GM18511 (cell line): ENCODE measurements at regions not wholly inside any gene's neighbourhood (a gene's known extent, or its start where the extent isn't known, plus 50 kb on each side); places are given as distances from the start of the nearest gene placed in this dataset.
"Not testable (repeated sequence)": the region's sequence is repeated elsewhere in the genome, so short reads cannot be mapped to it uniquely, and the experiment has no call there.

Experiments
- ATAC-seq: cut with Tn5 transposase; IDR thresholded peaks from one replicate; pipeline ENCODE4 v1.9.1; 2021; ENCODE audit warnings: mild to moderate bottlenecking, moderate library complexity; ENCODE audit not compliant: unreplicated experiment

- no peak for ATAC-seq
These were observed 788.9 kb upstream of the CA10 start for GRCh38 chr17:52947418-52947817.

- no peak for ATAC-seq
These were observed 780.2 kb upstream of the CA10 start for GRCh38 chr17:52938623-52939230.

- ATAC-seq, result no peak
These were observed 772.1 kb upstream of the CA10 start for GRCh38 chr17:52930581-52930980.

- no peak for ATAC-seq
These were observed 771.6 kb upstream of the CA10 start for GRCh38 chr17:52930145-52930544.

DNA sequence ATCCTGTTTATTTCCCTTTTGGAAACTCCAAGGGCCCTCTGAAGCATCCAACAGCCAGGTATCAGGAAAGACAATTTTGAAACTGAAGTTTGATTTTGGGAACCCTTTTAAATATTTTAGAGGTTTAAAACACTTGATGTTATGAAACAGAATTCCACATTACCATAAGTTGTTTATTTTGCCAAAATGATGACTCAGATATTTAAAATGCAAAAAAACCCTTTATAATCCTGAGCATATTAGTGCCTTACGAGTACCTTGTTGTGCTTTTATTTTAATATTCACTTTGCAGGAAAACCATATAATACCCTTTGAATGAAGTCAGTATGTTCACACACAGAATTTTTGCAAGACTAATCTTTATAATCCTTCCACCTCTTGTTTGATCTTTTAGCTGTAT is 765.1 kb upstream of the CA10 start:
- no peak for ATAC-seq

GRCh38 chr17:52899235-52899634 is 740.7 kb upstream of the CA10 start:
- no peak for ATAC-seq

DNA sequence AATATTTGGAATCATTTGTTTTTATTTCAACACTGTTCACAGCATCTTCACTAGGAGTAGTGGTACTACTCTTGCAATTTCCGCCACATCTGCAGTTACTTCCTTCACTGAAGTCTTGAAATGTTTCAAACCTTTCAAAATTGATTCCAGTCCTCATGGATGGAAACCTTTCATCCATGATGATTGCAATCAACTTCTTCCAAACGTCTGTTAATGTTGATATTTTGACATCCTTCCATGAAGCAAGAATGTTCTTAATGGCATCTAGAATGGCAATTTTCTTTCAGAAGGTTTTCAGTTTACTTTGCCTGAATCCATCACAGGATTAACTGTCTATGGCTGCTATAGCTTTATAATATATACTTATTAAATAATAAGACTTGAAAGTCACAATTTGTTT is 736.8 kb upstream of the CA10 start:
- ATAC-seq, result no peak

DNA sequence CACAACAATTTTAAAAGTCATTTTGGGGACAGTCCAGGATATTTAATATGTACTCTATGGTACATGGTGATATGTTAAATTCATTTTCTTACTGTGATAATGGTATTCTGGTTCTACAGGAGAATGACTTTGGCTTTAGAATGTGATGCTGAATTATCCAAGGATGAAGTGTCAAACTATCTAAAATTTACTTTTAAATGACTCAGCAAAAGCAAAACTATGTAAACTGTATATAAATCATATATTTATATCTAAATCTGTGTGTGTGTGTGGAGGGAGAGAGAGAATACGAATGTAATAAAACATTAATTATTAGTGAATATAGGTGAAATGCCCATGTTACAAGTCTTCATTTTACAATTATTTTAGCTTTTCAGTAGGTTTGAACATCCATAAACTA is 733.8 kb upstream of the CA10 start:
- no peak for ATAC-seq

- ATAC-seq, result no peak
These were observed 727.4 kb upstream of the CA10 start for GRCh38 chr17:52885882-52886281.

DNA sequence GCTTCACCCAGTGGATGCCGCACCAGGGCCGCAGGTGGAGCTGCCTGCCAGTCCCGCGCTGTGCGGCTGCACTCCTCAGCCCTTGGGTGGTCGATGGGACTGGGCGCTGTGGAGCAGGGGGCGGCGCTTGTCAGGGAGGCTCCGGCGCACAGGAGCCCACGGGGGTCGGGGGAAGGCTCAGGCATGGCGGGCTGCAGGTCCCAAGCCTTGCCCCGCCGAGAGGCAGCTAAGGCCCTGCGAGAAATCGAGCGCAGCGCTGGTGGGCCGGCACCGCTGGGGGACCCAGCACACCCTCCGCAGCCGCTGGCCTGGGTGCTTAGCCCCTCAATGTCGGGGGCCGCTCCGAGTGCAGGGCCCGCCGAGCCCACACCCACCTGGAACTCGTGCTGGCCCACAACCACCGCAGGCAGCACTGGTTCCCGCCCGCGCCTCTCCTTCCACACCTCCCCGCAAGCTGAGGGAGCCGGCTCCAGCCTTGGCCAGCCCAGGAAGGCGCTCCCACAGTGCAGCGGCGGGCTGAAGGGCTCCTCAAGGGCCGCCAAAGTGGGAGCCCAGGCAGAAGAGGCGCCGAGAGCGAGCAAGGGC is 725.5 kb upstream of the CA10 start:
- ATAC-seq, result not testable (repeated sequence)

DNA sequence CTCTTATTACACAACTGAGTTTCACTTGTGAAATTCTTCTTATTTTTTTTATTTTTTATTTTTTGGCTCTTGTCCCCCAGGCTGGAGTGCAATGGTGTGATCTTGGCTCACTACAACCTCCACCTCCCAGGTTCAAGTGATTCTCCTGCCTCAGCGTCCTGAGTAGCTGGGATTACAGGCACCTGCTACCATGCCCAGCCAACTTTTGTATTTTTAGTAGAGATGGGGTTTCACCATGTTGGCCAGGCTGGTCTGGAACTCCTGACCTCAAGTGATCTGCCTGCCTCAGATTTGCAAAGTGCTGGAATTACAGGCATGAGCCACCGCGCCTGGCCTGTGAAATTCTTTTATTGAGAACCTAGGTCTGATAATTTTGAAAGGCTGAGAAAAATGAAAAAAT is 688.3 kb upstream of the CA10 start:
- not testable (repeated sequence) for ATAC-seq

DNA sequence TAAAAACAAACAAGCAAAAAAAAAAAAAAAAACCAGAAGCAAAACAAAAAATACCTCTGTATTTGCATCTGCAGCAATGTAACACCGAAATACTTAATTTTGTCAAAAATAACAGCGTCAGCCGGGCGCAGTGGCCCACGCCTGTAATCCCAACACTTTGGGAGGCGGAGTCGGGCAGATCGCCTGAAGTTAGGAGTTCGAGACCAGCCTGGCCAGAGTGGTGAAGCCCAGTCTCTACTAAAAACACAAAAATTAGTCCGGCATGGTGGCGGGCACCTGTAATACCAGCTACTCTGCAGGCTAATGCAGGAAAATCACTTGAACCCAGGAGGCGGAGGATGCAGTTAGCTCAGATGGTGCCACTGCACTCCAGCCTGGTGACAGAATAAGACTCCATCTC is 683.5 kb upstream of the CA10 start:
- ATAC-seq, result no peak

DNA sequence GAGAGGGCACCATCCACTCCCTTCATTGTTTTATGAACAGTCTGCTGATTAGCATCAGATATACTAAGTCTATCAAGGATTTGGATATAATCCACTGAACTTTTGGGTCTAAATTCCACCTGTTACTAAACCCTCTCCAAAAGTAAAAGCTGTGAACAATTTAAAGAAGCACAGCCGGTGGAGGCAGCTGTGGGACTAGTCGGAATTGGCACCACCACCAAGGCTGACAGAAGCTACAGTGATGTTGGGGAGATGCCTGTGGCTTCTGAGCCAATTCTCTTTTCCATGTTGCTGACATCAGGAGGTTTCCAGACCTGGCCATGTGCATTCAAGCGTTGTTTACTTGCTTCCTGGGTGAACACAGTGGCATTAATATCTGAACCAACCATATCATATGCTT is 679.0 kb upstream of the CA10 start:
- ATAC-seq, result no peak

- no peak for ATAC-seq
These were observed 673.0 kb upstream of the CA10 start for GRCh38 chr17:52831536-52831935.

DNA sequence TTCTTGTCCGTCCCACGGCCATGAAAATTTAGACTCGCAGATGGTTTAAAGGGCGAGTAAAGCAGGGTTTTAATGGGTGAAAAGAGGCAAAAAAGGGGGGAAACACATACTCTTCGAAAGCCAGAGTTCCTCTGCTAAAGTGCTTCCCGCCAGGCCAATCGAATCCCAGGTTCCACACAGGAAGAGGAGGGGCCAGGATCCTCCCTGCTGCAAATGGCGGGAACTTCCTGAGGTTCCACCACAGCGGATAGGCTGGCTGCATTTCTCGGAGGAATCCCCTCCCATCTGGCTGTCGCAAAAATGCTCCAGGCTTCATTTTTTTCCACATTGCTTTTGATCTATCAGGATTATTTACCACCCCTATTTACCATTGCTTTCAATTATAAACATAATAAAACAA is 670.1 kb upstream of the CA10 start:
- ATAC-seq, result no peak

DNA sequence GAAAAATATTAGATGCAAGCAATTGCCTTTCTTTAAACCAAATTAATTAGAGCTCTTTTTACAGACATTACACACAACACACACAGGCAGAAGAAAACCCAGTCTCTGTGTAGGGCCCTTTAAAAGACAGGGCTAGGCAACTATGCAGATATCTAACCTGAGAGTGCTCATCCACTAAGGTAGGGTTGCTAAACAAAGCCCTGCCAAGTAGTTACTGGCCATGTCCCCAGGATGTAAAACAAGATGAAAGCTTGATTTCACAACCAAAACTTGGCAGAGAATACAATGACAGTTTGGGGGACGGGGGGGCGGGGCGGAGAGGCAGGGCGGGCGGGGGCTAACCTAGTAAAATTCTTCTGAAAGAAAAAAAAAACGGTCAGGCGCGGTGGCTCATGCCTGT is 669.0 kb upstream of the CA10 start:
- no peak for ATAC-seq

DNA sequence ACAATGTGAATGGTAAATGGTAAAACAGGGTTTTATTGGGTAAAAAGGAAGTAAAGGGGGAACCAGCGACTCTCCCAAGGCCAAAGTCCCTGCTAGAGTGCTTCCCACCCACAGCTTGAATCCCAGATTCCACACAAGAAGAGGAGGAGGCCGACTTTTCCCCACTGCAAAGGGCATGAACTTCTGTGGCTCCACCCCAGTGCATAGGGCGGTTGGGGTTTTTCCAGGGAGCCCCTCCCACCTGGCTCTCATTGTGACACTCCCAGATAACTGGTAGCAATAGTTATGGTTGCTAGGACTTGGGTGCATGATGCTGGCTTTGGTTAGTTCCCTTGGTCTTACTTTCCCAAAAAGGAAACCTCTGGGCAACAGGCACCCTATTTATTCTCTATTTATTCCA is 666.0 kb upstream of the CA10 start:
- ATAC-seq, result no peak

DNA sequence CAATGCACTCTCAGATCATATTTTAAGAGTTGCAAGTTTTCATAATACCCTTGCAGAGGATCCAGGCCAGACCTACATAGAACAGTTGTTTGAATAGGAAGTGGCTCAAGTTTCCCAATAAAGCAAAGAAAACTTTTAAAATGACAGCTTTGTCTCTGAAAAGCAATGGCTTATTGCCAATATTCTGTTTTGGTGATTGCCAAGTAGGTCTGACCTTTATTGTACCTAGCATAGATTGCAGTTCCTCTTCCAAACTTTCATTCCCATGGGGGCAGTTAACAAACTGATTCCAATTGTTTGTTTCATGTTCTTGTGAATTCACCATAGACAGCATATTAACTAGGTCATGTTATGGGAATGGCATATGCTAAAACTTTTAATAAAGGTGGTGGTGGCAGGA is 664.6 kb upstream of the CA10 start:
- ATAC-seq, result no peak

DNA sequence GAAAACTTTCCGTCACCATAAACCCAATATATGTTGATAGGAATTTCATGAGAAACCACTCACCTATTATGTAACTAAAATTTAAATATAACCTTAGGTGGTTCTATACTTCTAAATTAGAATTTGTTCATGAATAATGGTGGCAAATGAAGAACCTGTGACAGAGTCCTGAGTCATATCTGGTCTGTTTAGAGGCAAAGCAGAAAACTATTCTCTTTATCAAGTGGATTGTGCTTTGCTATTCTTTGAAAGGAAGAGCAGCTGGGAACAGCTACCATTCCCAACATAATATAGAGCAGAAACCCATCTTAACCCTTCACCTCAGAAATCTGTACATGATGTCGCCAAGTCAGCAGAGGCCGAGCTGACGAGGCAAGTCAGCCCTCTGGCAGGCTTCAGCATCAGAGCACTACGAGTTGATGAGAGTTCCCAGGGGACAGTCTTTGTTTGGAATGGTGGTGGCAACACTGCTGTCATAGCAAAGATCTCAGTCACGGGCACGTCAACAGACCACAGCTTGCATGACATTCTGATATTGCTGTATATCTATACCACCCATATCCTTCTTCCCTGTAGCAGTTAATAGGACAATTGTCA is 631.9 kb upstream of the CA10 start:
- ATAC-seq, result no peak

GRCh38 chr17:52789829-52790228 is 631.3 kb upstream of the CA10 start:
- ATAC-seq, result no peak

GRCh38 chr17:52776234-52776633 is 617.7 kb upstream of the CA10 start:
- ATAC-seq, result no peak

- ATAC-seq, result no peak
These were observed 604.3 kb upstream of the CA10 start for GRCh38 chr17:52762794-52763167.
